Bone marrow (tissue), 2 donors: ENCODE measurements at regions not wholly inside any gene's neighbourhood (a gene's known extent, or its start where the extent isn't known, plus 50 kb on each side); places are given as distances from the start of the nearest gene placed in this dataset.

ENCODE experiments used
- DNase-seq, 2 donors: peaks; one replicate each; lab custom pipeline; 2025; lab: John Stamatoyannopoulos, UW

DNA sequence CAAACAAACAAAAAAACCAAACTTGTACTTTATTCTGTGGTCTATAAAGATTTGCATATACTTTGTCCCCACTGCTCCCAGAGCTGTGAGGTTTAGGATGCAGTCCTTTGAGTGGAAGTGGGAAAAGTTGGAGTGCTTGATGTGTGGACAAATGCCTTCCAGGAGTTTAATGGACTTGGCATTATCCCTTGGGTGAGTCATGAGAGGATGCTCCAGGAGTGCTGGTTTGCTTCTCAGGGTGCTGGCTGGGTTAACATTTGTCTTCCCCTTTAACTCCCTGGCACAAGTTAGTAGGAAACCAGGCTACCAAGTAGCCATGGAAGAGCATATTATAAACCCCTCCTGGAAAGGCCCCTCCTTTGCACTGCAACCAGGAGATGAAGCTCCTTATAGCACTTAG is 417.4 kb upstream of the RIOK2 start:
- DNase-seq, result no peak

DNA sequence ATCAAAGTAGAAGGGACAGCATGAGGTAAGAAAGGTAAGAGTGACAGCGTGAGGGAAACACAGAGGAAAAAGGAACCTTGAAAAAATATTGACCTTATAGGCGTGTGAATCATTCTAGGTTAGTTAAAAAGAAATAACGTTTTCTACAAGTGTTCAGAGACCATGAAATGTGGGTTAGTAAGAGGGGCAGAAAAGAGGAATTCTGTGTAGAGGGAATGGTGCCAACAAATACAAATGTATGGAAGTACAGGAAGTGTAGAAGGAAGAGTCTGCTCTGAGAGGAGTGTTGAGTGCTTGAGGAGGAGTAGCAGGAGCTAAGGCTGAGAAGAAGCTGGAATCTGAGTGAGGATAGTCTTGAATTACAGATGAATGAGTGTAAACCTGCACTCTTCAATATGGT is 418.6 kb upstream of the RIOK2 start:
- no peak for DNase-seq

GRCh38 chr5:97606531-97606930 is 423.5 kb upstream of the RIOK2 start:
- DNase-seq, result no peak

DNA sequence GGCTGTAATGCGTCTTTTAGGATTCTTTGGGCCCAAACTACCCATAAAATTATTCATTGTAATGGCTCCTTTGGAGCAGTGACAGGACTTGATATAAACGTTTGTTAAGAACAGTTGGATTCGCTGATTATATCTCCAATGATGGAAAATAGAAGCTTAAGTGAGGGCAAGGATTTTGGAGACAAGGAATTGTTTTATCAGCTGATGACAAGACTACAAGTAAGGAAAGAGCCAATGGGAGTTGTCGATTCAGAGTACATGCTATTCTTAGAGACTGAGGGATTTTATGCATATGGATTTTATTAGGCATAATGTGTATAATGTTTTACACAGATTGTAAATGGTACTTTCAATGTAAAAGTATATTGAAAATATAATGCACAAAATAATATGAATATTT is 425.5 kb upstream of the RIOK2 start:
- no peak for DNase-seq

- no peak for DNase-seq
Observed at GRCh38 chr5:97618721-97619120, 435.7 kb upstream of the RIOK2 start.

DNA sequence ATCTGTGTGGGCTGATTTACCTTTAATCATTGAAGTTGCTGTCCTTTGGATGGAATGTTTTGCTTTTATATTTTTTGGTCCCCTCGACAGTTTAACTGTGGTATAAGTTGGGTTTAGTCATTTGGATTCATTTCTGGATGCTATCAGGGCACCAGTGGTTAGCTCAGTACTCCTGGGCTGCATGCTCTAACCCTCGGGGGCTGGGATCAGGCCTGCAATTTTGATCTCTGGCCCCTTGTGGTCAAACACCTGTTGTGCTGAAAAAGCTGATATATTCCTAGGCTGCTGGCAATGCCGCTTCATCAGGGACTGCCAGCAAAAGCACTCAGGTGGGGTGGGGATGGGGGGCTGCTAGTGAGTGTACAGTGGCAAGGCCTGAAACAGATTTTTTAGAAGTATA is 440.4 kb upstream of the RIOK2 start:
- DNase-seq, result no peak

DNA sequence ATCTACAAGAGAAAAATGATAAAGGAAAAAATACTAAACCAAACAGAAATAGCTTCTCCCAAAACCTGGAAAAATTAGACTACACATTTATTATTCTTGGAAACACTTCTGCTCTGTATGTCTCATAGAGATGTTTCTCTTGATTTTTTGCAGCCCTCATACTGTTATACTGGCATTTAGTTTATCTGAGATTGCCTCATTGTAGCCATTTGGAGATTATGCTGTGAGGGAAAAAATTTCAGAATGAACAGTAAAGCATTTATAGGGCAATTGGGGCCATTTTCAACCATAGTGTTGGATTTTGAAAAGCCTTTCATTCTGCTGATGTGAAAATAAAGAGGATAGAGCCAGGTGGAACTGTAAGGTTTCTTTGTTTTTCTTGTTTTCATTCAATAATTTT is 441.8 kb upstream of the RIOK2 start:
- no peak for DNase-seq

DNA sequence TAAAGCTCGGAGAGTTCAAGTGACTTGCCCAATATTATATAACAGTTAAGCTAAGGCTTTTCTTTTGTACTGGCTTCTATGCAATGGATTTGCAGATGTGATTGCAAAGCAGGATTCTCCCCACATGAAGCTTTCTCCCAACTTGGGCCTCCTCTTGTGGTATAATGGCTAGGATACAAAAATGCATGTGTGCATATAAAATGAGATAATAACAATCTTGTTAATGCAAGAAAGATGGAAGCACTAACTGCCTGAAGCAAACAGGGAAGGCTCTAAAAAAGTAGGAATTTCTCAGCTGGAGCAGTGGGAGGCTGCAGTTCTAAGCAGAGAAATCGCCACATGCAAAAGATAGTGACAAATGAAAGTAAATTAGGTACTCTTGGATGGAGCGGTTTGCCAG is 444.2 kb upstream of the RIOK2 start:
- DNase-seq, result no peak

GRCh38 chr5:97628031-97628430 is 445.0 kb upstream of the RIOK2 start:
- DNase-seq, result no peak

GRCh38 chr5:97628807-97629206 is 445.8 kb upstream of the RIOK2 start:
- DNase-seq, result no peak

GRCh38 chr5:97629276-97629675 is 446.2 kb upstream of the RIOK2 start:
- no peak for DNase-seq

DNA sequence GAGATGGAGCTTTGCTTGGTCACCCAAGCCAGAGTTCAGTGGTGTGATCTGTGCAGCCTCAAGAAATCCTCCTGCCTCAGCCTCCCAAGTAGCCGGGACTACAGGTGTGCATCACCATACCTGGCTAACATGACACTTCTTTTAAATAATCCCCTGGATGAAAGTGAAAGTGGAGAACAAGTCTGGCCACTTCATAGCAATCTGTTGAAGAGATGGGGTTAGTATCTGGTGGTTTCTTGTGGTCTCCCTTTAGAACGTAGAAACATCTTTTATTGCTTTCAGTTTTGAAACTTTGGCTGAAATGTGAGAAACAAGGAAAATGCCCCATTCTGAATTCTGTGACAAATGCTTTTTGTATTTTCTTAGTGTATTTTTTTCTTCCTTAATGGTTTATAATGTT is 452.5 kb upstream of the RIOK2 start:
- no peak for DNase-seq

DNA sequence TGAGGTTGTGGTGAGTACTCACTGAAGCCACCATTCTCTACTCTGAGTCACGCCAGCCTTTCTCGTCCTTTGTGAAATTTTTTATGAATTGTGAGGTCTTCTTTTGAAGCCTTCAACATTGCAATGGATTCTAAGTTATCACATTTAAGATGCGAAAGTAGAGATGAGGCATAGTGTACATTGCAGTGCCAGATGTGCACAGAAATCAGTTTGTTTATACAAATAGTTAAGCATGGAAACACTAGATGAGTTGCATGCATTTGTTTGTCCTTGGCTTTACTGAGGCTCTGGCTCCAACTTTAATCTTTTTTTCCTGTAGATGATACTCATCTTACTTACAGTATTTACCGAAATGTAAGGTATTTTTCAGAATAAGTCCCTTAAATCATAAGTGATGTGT is 453.7 kb upstream of the RIOK2 start:
- no peak for DNase-seq

- DNase-seq, result no peak
Observed at GRCh38 chr5:97641081-97641480, 458.0 kb upstream of the RIOK2 start.

DNA sequence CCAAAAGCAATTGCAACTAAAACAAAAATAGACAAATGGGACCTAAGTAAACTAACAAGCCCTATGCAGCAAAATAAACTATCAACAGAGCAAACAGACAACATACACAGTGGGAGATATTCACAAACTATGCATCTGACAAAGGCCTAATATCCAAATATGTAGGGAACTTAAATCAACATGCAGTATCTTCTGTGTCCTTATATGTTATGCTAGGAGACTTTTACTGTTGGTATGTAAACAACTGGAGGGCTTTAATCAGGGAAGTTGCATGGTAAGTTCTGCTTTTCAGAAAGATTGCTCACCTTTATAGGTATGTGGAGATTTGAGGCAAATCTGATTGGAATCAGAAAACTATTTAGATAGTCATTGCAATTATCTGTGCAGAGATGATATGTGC is 461.2 kb upstream of the RIOK2 start:
- DNase-seq, result no peak

- no peak for DNase-seq
Observed at GRCh38 chr5:97644896-97645295, 461.8 kb upstream of the RIOK2 start.

DNA sequence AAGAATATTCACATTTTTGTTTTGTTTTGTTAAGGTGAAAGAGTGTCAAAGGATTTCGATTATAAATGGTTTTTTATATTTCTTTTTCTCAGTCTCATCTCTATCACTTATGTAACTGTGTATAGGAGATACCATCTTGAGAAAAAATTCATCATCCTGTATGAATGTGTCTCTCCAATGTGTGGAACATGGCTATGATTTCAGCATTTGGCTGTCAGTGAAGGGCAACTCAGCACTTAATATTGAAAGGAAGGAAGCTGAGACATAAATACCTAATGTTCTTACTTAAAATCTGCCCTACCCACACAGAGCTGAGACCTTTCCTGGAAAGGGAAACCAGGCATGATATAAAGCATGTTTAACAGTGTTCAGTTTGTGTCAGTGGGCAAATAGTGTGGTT is 474.2 kb upstream of the RIOK2 start:
- DNase-seq, result no peak

DNA sequence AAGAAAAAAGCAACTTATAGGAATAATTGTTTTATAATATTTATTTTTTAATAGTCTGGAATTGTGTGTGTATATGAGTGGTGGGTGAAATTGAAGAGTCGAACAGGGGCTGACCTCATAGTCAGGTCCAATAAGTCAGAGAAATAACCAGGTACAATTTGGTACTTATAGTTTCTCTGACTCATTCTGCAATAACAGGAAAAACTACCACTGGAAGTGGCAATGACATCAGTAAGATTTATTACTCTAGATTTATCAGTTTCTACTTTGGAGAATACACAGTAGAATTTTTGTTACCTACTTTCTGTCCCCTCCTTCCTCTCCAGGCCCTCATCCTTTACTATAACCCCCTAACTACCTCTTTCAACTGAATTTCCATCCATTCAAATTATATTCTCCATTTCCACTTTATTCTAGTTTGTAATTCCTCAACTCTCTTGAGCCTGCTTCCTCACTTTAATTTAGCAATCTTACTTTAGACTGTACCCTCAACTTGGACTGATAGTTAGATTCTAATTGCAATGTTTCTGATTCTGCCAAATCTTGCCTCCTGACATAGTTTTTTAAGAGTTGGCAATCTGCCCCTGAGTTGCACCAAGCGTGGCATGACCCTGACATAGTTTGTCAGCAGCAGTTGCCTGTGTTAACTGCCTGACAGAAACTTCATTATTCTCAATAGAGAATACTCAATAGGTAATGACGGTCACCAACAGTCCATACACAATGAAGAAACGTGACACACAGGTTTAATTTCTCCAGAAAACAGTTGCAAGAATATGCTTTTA is 475.3 kb upstream of the RIOK2 start:
- DNase-seq, result no peak

GRCh38 chr5:97666783-97667182 is 483.7 kb upstream of the RIOK2 start:
- no peak for DNase-seq

DNA sequence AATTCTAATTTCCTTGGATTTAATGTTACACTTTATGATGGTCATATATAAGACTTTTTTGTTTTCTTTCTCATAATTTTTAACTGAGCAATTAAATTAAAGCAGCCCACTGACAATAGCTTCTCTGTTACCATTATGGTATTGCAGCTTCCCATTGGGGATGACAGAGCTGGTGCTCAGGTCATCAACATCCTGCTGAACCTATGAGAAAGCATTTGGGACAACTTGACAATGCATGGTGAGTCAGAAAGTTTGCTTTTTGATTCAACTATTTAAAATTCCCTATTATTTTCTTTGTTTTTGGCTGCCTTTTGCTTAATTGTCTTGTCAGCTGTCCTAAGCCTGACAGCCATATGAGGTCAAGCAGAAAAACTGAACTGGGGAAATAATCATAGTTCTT is 487.4 kb upstream of the RIOK2 start:
- DNase-seq, result no peak

DNA sequence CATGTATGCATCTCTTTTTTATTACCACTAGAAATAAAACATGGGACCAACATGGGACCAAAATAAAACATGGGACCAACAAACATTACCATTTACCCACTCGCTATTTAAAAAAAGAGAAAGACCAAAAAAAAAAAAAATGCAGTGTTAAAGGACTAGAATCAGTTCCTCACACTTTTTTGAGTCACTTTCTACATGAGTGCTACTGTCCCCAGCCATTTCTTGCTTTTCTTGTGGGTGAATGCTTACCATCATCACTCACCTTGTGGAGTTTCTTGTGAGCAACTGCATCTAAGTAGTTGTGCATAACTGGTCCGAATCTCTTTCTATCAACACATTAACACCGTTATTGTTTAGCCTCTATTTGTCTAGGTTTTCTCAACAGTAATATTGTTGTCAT is 493.6 kb upstream of the RIOK2 start:
- DNase-seq, result no peak

DNA sequence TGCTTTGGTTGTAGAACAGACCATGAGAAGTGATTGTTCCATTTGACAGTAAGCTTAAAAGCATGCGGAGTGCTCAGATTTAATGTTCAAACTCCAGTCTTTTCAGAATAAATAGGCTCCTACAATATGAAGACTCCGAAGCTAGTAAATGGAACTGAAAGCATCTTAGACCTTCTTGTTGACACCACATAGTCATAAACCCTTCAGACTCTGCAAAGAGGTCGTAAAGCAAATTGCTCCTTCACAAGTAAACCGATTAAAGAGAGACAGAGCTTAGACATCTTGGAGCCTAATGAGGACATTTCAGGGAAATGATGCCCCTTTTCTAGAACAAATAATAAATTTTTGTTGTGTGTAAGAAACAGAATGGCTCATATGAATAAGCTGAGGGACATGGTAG is 511.0 kb upstream of the RIOK2 start:
- no peak for DNase-seq

DNA sequence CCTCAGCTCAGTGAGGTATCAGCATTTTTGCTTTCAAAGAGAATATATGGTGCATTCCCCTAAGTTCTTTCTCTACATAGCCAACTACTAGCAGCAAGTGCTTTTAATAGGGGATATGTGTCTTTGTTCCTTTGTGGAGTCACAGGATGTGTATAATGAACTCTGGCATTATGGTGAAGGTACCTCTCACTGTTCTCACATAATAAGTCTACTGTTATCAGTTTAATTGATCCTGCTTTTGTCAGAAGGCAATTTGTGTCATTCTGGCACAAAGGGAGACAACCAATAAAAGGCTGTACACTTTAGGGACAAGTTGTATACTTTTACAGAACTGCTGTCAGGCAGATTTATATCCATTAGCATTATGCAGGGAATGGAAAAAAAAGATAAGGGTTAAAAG is 531.4 kb upstream of the RIOK2 start:
- no peak for DNase-seq

- no peak for DNase-seq
Observed at GRCh38 chr5:97726106-97726505, 543.1 kb upstream of the RIOK2 start.

GRCh38 chr5:97728920-97729319 is 545.9 kb upstream of the RIOK2 start:
- no peak for DNase-seq
